Activated T-helper 17 cell treated with anti-CD3 and anti-CD28 coated beads, Interleukin-2, amount 50 U/mL, for 72 hours (primary cell): ENCODE measurements at regions not wholly inside any gene's neighbourhood (a gene's known extent, or its start where the extent isn't known, plus 50 kb on each side); places are given as distances from the start of the nearest gene placed in this dataset.

Experiments
- ATAC-seq: fragments of 150-1000 bp; cut with Tn5 transposase; replicated peaks from 2 replicates; pipeline ENCODE4 v1.10.0; 2021; ENCODE audit warnings: mild to moderate bottlenecking, moderate library complexity
- H3K27ac Mint-ChIP-seq: one replicate; pipeline ENCODE4 v1.8.0; 2022; ENCODE audit warnings: mixed read lengths
- H3K27me3 Mint-ChIP-seq: one replicate; pipeline ENCODE4 v1.8.0; 2022; ENCODE audit warnings: mixed read lengths
- H3K36me3 Mint-ChIP-seq: one replicate; pipeline ENCODE4 v1.8.0; 2022; ENCODE audit warnings: low read depth, mild to moderate bottlenecking, mixed read lengths
- H3K4me1 Mint-ChIP-seq: one replicate; pipeline ENCODE4 v1.8.0; 2022; ENCODE audit warnings: mixed read lengths
- H3K4me3 Mint-ChIP-seq: one replicate; pipeline ENCODE4 v1.8.0; 2022; ENCODE audit warnings: mild to moderate bottlenecking, mixed read lengths
- H3K9me3 Mint-ChIP-seq: one replicate; pipeline ENCODE4 v1.8.0; 2022; ENCODE audit warnings: mixed read lengths

DNA sequence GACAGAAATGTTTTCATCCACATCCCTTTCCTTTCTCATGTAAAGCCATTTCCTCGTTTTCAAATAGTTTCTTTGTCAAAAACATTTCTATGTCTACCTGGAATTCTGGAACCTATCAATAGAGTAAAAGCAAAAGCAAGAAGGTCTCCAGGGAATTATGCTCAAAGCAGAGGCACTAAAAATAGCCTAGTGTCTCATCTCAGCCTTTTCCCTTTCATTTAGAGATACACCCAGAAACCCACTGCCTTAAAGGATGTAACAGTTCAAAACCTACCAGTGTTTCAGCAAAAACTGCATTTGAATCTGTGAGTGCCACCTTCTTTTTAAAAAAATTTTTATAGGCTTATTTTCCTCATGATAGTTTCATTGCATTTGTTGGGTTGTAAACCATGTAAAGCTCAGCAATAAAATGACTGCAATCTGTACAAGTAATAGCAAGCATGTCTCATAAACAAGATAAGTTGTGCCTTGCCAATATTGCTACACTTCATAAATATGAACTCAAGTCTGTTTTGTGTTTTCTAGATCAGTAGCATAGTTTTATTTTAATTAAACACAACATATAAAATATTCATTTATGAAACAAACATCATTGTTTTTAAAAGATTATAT, 927.3 kb upstream of the ACVR2A start:
- H3K4me1 Mint-ChIP-seq: no peaks in the 10 kb centered on the region
- H3K9me3 Mint-ChIP-seq: no peaks in the 10 kb centered on the region
- H3K27ac Mint-ChIP-seq: no peak overlapping the region
- no peak for ATAC-seq
- no peaks in the 10 kb centered on the region for H3K36me3 Mint-ChIP-seq
- H3K4me3 Mint-ChIP-seq: no peak overlapping the region
- H3K27me3 Mint-ChIP-seq: peaks cover 3% of the 10 kb centered on the region

GRCh38 chr2:146916914-146917313, 927.9 kb upstream of the ACVR2A start:
- H3K9me3 Mint-ChIP-seq: no peaks in the 10 kb centered on the region
- no peak overlapping the region for H3K4me3 Mint-ChIP-seq
- H3K36me3 Mint-ChIP-seq: no peaks in the 10 kb centered on the region
- peaks cover 3% of the 10 kb centered on the region for H3K27me3 Mint-ChIP-seq
- no peak overlapping the region for H3K27ac Mint-ChIP-seq
- H3K4me1 Mint-ChIP-seq: no peaks in the 10 kb centered on the region
- ATAC-seq: no peak

GRCh38 chr2:146913476-146913875, 931.4 kb upstream of the ACVR2A start:
- H3K9me3 Mint-ChIP-seq: no peaks in the 10 kb centered on the region
- no peaks in the 10 kb centered on the region for H3K4me1 Mint-ChIP-seq
- H3K36me3 Mint-ChIP-seq: no peaks in the 10 kb centered on the region
- peaks cover 4% of the 10 kb centered on the region for H3K27me3 Mint-ChIP-seq
- H3K27ac Mint-ChIP-seq: no peak overlapping the region
- no peak for ATAC-seq
- H3K4me3 Mint-ChIP-seq: no peak overlapping the region

- no peaks in the 10 kb centered on the region for H3K9me3 Mint-ChIP-seq
- no peak overlapping the region for H3K4me3 Mint-ChIP-seq
- H3K4me1 Mint-ChIP-seq: no peaks in the 10 kb centered on the region
- H3K36me3 Mint-ChIP-seq: no peaks in the 10 kb centered on the region
- H3K27ac Mint-ChIP-seq: no peak overlapping the region
- H3K27me3 Mint-ChIP-seq: peaks cover 4% of the 10 kb centered on the region
- ATAC-seq: no peak
Measured at GRCh38 chr2:146912536-146912935, 932.3 kb upstream of the ACVR2A start.

DNA sequence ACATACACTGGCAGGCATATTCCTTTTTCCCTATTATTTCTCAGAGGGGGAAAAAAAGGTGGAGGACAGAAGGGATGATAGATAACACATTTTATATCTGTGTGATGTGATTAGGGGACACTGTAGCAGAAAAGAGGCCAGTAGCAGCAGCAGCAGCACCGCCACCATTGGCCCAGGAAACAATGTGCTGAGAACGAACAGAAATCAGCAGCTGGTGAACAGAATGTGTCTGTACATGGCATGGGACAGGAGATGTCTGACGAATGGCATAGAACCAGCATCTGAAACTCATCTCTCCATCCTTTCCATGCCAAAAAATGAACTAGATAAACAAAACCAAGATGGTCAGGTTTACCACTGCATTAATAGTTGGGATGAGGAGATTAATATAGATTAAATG, 936.1 kb upstream of the ACVR2A start:
- no peaks in the 10 kb centered on the region for H3K9me3 Mint-ChIP-seq
- H3K27me3 Mint-ChIP-seq: peaks cover 4% of the 10 kb centered on the region
- H3K4me1 Mint-ChIP-seq: no peaks in the 10 kb centered on the region
- no peak for ATAC-seq
- H3K36me3 Mint-ChIP-seq: no peaks in the 10 kb centered on the region
- no peak overlapping the region for H3K27ac Mint-ChIP-seq
- H3K4me3 Mint-ChIP-seq: no peak overlapping the region

DNA sequence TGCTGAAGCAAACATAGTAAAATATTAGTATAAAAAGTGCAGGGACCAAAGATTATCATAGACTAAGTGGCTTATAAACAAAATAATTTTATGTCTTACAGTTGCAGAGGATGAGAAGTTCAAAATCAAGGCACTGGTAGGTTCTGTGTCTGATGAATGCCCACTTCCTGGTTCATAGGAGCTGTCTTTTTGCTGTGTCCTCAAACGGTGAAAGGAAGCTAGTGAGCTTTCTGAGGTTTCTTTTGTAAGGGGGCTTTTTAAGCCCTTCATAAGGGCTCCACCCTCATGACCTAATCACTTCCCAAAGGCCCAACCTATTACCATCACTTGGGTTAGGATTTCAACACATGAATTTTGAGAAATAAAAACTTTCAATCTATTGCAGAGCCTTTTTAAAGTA, 946.7 kb upstream of the ACVR2A start:
- no peaks in the 10 kb centered on the region for H3K36me3 Mint-ChIP-seq
- H3K27ac Mint-ChIP-seq: no peak overlapping the region
- ATAC-seq: no peak
- no peaks in the 10 kb centered on the region for H3K9me3 Mint-ChIP-seq
- H3K4me3 Mint-ChIP-seq: no peak overlapping the region
- H3K4me1 Mint-ChIP-seq: no peaks in the 10 kb centered on the region
- H3K27me3 Mint-ChIP-seq: peaks cover 7% of the 10 kb centered on the region

DNA sequence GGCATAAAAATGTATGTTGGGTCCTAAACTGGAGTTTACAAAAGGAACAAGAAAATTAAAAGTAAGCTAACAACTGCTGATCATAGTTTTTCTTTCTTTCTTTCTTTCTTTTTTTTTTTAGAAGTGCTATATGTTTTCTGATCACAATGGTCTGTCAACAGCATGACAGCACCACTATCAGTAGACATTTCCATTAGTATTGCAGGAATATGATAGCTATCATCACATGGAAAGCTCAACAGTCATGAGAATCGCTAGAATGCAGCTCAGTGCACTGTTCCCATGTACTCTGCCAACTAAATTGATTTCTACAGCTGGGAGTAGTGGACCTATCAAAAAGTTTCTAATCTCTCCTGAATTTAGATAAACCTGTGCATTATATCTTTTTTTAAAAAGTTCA, 950.3 kb upstream of the ACVR2A start:
- Mint-ChIP-seq H3K9me3 (no peaks in the 10 kb centered on the region), H3K27ac (no peak overlapping the region), H3K27me3 (peaks cover 10% of the 10 kb centered on the region), H3K4me1 (no peaks in the 10 kb centered on the region), H3K36me3 (no peaks in the 10 kb centered on the region), H3K4me3 (no peak overlapping the region)
- no peak for ATAC-seq

DNA sequence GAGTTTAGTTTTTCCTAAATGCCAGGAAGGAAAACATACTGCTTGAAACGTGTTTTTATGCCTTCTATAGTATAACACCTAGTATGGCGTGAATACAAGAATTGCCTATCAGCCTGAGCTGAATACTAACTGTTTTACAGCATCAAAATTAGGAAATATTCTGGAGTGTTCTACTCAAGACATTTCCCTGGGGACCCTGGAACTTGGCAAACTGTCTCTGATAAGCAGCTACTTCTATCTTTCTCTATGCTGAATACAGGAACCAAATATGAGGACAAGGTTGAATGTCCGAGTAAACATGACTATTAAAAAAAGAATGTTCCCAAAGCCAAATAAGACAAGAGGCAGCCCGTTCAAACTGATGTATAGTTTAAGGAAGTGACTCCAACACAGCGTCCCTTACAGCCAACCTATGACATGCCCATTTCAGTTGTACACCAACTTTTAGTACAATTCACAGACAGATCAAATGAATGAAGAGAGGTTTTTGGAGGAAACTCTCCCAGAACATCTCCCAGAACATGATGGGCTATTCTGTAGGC, 951.3 kb upstream of the ACVR2A start:
- ATAC-seq: no peak

GRCh38 chr2:146890491-146890890, 954.3 kb upstream of the ACVR2A start:
- peaks cover 3% of the 10 kb centered on the region for H3K27me3 Mint-ChIP-seq
- H3K4me3 Mint-ChIP-seq: no peak overlapping the region
- H3K4me1 Mint-ChIP-seq: no peaks in the 10 kb centered on the region
- no peaks in the 10 kb centered on the region for H3K36me3 Mint-ChIP-seq
- no peak overlapping the region for H3K27ac Mint-ChIP-seq
- no peaks in the 10 kb centered on the region for H3K9me3 Mint-ChIP-seq
- no peak for ATAC-seq

More for the DNA sequence above, 951.3 kb upstream of the ACVR2A start:
- no peaks in the 10 kb centered on the region for H3K4me1 Mint-ChIP-seq
- H3K27me3 Mint-ChIP-seq: peaks cover 10% of the 10 kb centered on the region
- H3K9me3 Mint-ChIP-seq: no peaks in the 10 kb centered on the region
- no peak overlapping the region for H3K27ac Mint-ChIP-seq
- no peak overlapping the region for H3K4me3 Mint-ChIP-seq
- no peaks in the 10 kb centered on the region for H3K36me3 Mint-ChIP-seq

DNA sequence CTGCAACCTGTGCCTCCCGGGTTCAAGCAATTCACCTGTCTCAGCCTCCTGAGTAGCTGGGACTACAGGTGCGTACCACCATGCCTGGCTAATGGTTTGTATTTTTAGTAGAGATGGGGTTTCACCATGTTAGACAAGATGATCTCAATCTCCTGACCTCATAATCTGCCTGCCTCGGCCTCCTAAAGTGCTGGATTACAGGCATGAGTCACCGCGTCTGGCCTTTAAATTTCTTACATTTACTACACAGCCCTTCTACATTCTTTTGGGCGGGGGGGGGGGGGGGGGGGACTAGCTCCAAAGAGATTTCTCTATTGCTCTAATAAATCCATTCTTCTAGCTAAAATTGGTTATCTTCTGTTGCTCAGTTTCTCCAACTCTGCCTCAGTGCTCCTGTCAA, 964.9 kb upstream of the ACVR2A start:
- Mint-ChIP-seq H3K4me1 (no peaks in the 10 kb centered on the region), H3K27ac (no peak overlapping the region), H3K36me3 (no peaks in the 10 kb centered on the region), H3K27me3 (peaks cover 7% of the 10 kb centered on the region), H3K9me3 (no peaks in the 10 kb centered on the region), H3K4me3 (no peak overlapping the region)
- no peak for ATAC-seq

- no peaks in the 10 kb centered on the region for H3K36me3 Mint-ChIP-seq
- no peaks in the 10 kb centered on the region for H3K27me3 Mint-ChIP-seq
- ATAC-seq: peak; percentile 18
- no peaks in the 10 kb centered on the region for H3K4me1 Mint-ChIP-seq
- no peaks in the 10 kb centered on the region for H3K9me3 Mint-ChIP-seq
- H3K4me3 Mint-ChIP-seq: no peak overlapping the region
- no peak overlapping the region for H3K27ac Mint-ChIP-seq
Measured at GRCh38 chr2:146874260-146874658, 970.6 kb upstream of the ACVR2A start.

GRCh38 chr2:146873646-146874259, 971.1 kb upstream of the ACVR2A start:
- Mint-ChIP-seq H3K4me1 (no peaks in the 10 kb centered on the region), H3K27ac (no peak overlapping the region), H3K27me3 (no peaks in the 10 kb centered on the region)

GRCh38 chr2:146873056-146873455, 971.8 kb upstream of the ACVR2A start:
- Mint-ChIP-seq H3K4me1 (no peaks in the 10 kb centered on the region), H3K4me3 (no peak overlapping the region), H3K27ac (no peak overlapping the region), H3K9me3 (no peaks in the 10 kb centered on the region), H3K36me3 (no peaks in the 10 kb centered on the region), H3K27me3 (no peaks in the 10 kb centered on the region)
- ATAC-seq: no peak

More at GRCh38 chr2:146873646-146874259, 971.1 kb upstream of the ACVR2A start:
- no peaks in the 10 kb centered on the region for H3K36me3 Mint-ChIP-seq
- H3K4me3 Mint-ChIP-seq: no peak overlapping the region
- H3K9me3 Mint-ChIP-seq: no peaks in the 10 kb centered on the region
- peak; percentile 29 for ATAC-seq

- Mint-ChIP-seq H3K4me1 (no peaks in the 10 kb centered on the region), H3K27ac (no peak overlapping the region), H3K27me3 (no peaks in the 10 kb centered on the region), H3K4me3 (no peak overlapping the region), H3K9me3 (no peaks in the 10 kb centered on the region), H3K36me3 (no peaks in the 10 kb centered on the region)
- ATAC-seq: no peak
Measured at GRCh38 chr2:146870691-146871090, 974.1 kb upstream of the ACVR2A start.

GRCh38 chr2:146869328-146869727, 975.5 kb upstream of the ACVR2A start:
- Mint-ChIP-seq H3K4me3 (no peak overlapping the region), H3K36me3 (no peaks in the 10 kb centered on the region), H3K4me1 (no peaks in the 10 kb centered on the region), H3K9me3 (peaks cover 4% of the 10 kb centered on the region), H3K27me3 (no peaks in the 10 kb centered on the region), H3K27ac (no peak overlapping the region)
- ATAC-seq: no peak
